Urinary bladder (tissue), 3 donors: ENCODE measurements at regions not wholly inside any gene's neighbourhood (a gene's known extent, or its start where the extent isn't known, plus 50 kb on each side); places are given as distances from the start of the nearest gene placed in this dataset.
"Not testable (repeated sequence)": the region's sequence is repeated elsewhere in the genome, so short reads cannot be mapped to it uniquely, and the experiment has no call there.

ENCODE experiments used
- DNase-seq: peaks from one replicate; pipeline ENCODE4 v3.0.0-alpha.2; 2015; ENCODE audit errors: extremely low spot score
- H3K27ac ChIP-seq: one replicate; pipeline ENCODE4 v1.5.1; 2013; ENCODE audit warnings: low read depth, mild to moderate bottlenecking, moderate library complexity
- H3K36me3 ChIP-seq: one replicate; pipeline ENCODE4 v1.6.1; 2013; ENCODE audit warnings: mild to moderate bottlenecking, moderate library complexity; ENCODE audit not compliant: insufficient read depth
- H3K4me1 ChIP-seq: one replicate; pipeline ENCODE4 v1.6.1; 2013; ENCODE audit warnings: mild to moderate bottlenecking, moderate library complexity; ENCODE audit not compliant: insufficient read depth
- H3K4me3 ChIP-seq: one replicate; pipeline ENCODE4 v1.5.1; 2013; ENCODE audit warnings: low read depth, low read length
- WGBS: extraction: QIAGEN DNeasy Blood & Tissue Kit; methylation state at CpG from one replicate; pipeline ENCODE4 v1.1.7; 2013; 5-methylcytosine and 5-hydroxymethylcytosine counted together
- donor health status: healthy with polysubstance abuse.
- donor health status: healthy.

DNA sequence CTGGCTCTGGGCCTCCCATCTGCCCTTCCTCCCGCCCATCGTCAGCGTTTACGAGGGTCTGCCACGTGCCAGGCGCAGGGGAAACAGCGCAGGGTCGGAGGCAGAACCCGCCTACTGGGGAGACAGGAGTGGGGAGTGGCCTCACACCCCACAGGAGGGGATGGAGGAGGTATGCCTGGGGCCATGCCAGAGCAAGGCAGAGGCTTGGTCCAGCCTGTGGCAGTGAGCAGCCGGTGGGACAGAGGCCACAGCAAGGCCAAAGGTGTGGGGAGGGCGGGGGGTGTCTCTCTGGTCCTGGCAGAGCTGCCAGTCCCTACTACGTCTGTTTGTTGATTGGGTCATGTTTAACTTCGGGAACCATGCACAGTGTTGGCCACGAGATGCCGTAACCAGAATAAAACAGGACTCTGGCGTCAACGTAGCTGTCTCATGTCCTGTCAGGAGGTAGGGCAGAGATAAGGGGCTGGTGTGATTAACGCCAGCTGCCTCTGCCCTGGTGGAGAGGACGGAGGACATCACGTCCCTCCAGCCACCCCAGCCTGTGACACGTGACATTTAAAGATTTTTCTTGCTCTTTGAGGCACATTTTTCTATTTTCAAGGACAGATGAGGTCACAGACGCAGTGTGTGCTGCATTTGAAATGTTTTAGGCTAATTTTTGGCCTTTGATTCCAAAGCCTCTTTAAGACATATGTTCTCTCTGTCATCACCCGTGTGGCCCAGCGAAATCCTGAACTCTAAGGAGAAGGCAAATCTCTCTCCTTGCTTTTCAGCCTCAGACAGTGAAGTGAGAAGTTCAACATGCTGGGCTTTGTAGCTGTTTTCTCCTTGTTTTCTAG lies 193.3 kb downstream of the LAT start:
- 20% methylated on average over 24 of the region's 24 CpGs for WGBS
- DNase-seq, H3K4me1 ChIP-seq, H3K36me3 ChIP-seq, H3K4me3 ChIP-seq: not testable (repeated sequence)
- peak overlapping the region; percentile 90 for H3K27ac ChIP-seq

DNA sequence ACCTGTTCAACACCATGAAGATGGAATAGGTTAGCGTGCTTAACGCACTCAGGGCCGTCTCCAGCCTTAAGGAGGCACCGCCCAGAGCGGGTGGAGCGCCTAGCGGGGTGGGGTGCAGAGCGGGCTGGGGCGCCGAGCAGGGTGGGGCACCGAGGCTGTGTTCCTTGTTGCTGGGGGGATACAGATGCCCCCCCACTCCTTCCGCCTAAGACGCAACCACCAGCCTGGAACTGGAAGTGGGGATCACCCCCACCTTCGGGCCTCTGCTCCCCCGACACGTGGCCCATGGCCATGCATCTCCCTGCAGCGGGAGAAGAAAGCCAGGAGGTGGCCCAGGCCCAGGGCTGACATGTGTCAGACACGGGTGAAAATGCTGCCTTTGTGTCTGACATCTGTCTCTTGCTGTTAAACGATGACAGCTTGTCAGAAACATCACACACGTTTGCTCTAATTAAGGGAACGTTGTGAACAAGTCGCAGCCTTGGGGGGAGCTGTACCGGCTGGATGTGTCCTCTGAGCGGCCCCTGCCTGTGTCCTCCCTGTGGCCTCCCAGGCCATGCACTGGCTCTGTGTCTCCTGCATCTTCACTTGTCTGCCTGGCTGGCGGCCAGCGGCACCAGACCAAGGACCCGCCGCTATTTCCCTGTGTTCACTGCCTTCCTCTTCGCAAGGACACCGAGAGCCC lies 192.5 kb downstream of the LAT start:
- not testable (repeated sequence) for DNase-seq, H3K36me3 ChIP-seq, H3K4me3 ChIP-seq, H3K4me1 ChIP-seq
- WGBS, result 55% methylated on average over 30 of the region's 30 CpGs
- H3K27ac ChIP-seq, result peak overlapping the region; percentile 90

DNA sequence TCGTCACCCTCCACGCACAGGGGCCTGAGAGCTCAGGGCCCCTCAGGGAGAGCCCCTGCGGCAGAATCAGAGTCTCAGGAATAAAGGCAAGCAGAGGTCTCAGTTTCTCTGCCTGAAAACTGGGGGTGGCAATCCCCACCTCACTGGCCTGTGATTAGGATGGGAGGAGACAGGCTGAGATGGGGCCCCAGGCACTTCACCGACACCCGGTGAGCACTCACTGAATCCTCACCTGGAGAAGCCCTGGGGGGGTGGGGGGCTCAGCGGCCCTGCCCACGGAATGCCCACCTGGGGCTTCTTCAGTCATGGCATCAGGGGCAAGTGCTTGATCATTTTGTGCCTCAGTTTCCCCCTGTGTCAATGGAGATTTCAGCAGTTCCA lies 192.0 kb downstream of the LAT start:
- H3K27ac ChIP-seq, H3K4me3 ChIP-seq, H3K36me3 ChIP-seq, H3K4me1 ChIP-seq, DNase-seq: not testable (repeated sequence)
- WGBS, result 98% methylated on average over 7 of the region's 7 CpGs

DNA sequence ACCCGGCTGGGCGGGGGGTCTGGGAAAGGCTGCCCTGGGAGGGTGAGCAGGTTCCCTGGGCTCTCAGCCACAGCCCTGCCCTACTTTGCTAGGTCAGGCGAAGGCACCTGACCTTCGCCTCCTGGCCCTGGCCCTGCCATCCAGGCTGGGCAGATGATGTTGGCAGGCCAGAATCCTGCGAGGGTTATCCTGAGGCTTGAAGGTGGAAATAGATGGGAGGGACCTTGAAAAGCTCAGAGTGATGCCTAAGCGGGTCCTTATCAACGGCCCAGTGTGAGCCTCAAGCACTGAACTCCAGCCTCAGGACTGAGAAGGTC lies 191.3 kb downstream of the LAT start:
- H3K4me1 ChIP-seq, DNase-seq, H3K36me3 ChIP-seq, H3K4me3 ChIP-seq, H3K27ac ChIP-seq: not testable (repeated sequence)
- WGBS, result 84% methylated on average over 7 of the region's 7 CpGs

DNA sequence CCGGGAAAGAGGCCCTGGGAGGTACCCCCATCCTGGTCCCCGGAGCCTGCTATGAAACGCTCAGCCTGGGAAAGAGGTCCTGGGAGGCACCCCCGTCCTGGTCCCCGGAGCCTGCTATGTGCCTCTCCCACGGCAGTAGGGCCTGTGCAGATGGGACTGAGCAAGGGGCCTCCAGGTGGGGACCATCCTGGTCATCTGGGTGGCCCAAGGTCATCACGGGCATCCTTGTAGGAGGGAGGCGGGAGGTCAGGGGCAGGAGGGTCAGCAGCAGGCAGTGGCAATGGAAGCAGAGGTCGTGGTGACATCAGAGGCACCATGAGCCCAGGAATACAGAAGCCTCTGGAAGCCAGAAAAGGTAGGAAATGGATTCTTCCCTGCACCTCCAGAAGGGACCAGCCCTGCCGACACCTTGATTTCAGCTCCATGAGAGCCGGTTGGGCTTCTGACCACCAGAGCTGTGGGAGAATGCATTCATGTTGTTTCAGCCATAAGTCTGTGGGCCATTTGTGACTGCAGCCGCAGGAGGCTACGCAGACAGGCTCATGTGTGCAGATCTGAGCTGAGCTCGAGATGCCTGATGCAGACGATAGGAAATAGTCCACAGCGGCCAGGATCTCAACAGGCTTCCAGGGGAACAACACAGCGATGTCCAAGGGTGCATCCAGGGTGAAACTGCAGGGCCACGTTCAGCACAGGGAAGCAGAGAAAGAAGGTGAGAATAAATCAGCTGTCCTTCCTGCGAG lies 190.7 kb downstream of the LAT start:
- H3K4me3 ChIP-seq, H3K36me3 ChIP-seq, H3K27ac ChIP-seq, DNase-seq, H3K4me1 ChIP-seq: not testable (repeated sequence)
- 94% methylated on average over 19 of the region's 19 CpGs for WGBS

DNA sequence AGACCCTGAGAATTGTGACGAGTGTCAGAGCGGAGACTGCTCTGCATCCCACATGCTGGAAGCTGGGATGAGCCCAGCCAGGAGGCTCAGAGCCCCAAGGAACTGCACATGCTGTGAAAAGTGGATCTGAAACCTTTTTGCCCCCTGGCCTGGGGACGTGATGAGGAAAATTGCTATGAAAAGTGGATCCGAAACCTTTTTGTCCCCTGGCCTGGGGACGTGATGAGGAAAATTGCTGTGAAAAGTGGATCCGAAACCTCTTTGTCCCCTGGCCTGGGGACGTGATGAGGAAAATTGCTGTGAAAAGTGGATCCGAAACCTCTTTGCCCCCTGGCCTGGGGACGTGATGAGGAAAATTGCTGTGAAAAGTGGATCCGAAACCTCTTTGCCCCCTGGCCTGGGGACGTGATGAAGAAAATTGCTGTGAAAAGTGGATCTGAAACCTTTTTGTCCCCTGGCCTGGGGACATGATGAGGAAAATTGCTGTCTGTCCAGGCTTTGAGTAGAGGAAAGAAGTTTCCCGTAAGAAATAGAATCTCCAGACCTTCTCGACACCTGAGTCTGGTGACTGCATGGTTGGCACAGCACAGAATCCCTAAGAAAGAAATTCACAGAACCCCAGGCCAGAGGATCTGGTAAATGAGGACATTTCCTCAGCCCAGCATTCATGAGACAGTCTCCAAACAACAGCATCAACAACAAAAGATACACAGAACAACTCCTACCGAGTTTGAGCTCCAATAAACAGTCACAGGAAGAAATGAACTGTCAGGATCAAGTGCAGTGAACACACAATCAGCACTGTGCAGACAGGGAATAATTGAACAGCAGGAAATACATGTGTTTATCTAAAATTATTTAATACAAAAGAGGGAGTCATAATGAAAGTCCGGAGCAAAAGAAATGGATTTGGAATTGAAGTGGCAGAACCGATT lies 188.8 kb downstream of the LAT start:
- WGBS, result 89% methylated on average over 16 of the region's 16 CpGs
- not testable (repeated sequence) for H3K27ac ChIP-seq, H3K4me3 ChIP-seq, H3K4me1 ChIP-seq, DNase-seq, H3K36me3 ChIP-seq

DNA sequence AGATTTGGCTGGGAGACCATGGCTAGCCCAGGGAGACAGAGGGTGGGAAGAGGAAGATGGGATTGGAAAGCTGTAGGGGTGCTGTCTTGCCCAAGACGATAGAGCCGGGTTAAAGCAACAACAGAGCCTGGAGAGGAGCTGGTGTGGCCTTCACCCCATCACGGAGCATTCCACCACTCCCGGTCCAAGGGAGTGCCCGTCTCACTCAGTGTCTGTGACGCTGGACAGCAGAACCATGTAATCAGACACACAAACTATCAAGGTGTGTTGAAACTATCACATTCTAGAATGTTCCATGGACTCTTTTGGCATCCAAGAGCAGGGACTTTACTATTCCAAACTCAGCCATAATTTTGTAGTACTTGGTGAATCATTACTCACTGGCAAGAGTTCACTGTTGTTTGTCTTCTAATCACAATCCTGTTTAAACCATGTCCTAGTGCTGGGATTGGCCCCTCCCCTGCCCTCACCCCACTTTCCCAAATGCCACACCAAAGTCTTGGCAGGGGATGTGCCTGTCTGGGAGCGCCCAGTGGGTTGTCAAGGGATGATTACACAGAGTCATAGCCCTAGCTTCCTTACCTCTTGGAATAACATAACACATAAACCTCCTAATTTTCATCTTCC lies 187.4 kb downstream of the LAT start:
- H3K27ac ChIP-seq, DNase-seq, H3K4me1 ChIP-seq, H3K36me3 ChIP-seq, H3K4me3 ChIP-seq: not testable (repeated sequence)
- 96% methylated on average over 7 of the region's 7 CpGs for WGBS

DNA sequence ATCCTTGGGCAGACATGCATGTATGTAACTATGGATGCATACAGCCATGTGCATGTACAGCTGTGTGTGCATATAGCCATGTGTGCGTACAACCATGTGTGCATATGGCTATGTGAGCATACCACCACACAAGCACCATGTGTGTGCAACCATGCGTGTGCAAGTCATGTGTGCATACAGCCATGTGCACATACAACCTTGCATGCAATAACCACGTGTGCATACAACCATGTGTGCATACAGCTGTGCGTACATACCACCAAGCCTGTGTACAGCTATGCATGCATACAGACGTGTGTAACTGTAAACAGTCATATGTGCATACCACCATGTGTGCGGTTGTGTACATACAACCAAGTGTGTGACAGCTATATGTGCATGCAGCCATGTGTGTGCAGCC lies 186.4 kb downstream of the LAT start:
- 93% methylated on average over 6 of the region's 6 CpGs for WGBS
- H3K36me3 ChIP-seq, H3K4me3 ChIP-seq, H3K4me1 ChIP-seq, H3K27ac ChIP-seq, DNase-seq: not testable (repeated sequence)

DNA sequence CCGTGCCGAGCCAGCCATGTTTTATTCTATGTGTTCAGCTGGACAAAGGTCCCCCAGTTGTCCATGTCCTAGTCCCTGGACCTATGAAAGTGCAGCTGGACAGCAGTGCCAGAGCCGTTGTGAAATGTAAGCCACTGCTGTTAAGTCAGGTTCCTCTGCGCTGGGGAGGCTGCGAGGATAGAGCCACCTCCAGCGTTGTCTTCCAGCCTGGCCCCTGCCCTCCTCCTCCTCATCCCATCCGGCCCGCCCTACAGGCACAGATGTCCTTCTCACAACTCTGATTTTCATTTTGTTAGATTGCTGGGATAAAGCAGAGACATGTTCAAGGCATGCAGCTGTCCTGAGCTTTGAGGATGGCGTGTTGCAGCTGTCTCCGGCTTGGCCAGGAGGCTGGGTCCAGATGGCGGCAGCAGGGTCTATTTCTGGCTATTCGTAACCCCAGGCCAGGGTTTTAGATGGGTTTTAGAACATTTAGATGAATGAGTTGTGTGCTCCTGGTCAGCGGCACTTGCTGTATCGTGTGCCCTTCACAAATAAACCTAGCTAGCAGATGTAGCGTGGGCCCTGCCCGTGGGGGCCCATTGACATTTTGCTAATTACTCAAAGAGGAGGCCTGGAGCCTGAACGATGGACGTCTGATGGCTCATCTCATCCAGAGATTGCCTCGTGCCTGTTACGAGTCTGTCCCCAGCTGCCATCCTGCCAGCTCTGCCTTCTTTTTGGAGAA lies 185.7 kb downstream of the LAT start:
- WGBS, result 60% methylated on average over 20 of the region's 20 CpGs
- H3K4me3 ChIP-seq, H3K27ac ChIP-seq, H3K4me1 ChIP-seq, DNase-seq, H3K36me3 ChIP-seq: not testable (repeated sequence)

DNA sequence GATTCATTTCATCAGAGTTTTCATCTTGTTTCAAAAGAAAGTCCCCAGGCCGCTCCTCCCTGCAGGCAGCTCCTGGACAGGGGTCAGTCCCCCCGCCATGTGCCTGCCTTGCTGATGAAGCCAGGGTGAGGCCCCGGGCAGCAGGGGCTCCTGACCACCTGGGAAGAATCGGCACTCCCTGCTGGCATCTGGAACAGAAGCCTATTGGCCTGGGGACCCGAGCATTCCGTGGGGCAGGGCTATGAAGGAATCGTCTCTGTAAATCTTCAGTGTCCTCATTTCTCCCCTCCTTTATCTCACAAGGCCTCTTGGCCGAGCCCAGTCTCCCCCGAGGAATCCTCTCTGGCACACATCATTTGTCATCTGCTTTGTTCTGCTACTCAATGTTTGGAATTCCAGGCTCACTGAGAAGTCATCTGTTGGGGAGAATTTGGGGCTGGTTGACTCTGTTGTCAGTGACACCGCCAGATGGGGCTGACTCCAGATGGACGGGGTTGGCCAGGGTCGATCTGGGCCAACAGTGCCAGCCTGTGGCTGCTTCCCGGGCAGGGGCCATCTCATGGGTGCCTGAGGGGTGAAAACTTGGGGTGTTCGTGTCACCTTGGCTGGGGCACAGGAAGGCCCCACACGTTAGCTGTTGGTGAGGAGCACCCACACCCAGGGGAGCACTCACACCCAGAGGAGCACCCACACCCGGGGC lies 184.6 kb downstream of the LAT start:
- not testable (repeated sequence) for H3K27ac ChIP-seq, DNase-seq, H3K4me3 ChIP-seq, H3K36me3 ChIP-seq, H3K4me1 ChIP-seq
- 51% methylated on average over 16 of the region's 16 CpGs for WGBS

DNA sequence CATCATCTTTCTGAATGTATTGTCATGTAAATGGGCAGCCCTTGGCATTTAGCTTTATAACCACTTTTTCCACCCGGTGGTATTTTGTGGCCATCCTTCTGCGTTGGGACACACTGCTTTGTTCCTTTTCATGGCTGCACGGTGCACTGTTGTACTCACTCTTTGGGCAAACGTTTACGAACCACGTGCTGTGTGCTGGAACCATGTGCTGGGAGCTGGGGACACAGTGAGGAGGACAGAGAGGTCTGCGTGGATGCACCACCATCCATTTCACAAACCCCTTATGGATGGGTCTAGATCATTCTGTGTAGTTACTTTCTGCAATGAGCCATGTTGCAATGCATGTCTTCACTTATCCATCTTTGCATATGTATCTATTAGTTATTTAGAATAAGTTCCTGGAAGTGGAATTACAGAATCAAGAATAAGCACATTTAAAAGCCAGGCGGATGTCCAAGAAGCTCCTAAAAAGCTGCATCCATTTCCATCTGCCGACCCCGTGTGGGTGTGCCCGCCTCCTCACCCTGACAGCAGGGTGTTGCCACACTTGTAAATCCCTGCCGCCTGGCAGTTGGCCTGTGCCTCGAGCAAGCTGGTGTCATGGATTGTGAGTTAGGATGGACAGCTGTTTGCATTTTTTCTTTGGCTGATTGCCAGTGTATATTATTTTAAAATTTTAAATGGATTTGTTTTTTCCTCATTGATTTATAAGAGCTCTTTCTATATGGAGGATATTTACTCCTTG lies 183.8 kb downstream of the LAT start:
- DNase-seq, H3K4me3 ChIP-seq, H3K27ac ChIP-seq, H3K36me3 ChIP-seq, H3K4me1 ChIP-seq: not testable (repeated sequence)
- 76% methylated on average over 13 of the region's 13 CpGs for WGBS
